ENCODE measurements at regions not wholly inside any gene's neighbourhood (a gene's known extent, or its start where the extent isn't known, plus 50 kb on each side); places are given as distances from the start of the nearest gene placed in this dataset.

DNA sequence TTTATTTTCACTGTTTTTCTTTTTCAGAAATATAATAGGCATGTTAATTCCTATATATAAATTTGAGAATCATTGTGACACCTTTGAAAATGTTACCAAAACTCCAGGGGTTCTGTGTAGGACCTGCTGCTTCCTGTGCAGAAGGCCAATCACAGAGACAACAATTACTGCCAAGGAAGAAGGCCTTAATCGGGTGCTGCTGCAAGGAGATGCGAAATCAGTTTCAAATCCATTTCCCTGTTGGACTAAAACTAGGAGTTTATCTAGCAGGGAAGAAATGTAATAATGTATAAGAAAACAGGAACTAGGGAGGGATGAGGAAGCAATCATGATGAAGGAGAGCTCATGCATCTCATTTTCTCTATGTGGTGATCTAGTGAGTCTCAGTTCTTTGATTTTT lies 209.7 kb upstream of the NUDT12 start:
- Histone ChIP-seq H3K9me3 (ENCODE audit: control insufficient read depth, insufficient read depth, low read depth, low read length) (no peaks in the 10 kb centered on the region), H3K27ac (ENCODE audit: extremely low read depth, low read depth, low read length) (no peak overlapping the region), H3K36me3 (ENCODE audit: control insufficient read depth in 2 of 2, insufficient read depth in 1 of 2, low read length in 2 of 2) (no peaks in the 10 kb centered on the region), H3K4me3 (ENCODE audit: low read depth, low read length) (no peak overlapping the region), H3K4me1 (ENCODE audit: control insufficient read depth, insufficient read depth, low read length) (0 out of 2 replicates have a peak, but pooled peaks cover 3% of the 10 kb centered on the region)
- ChIA-PET CTCF (interaction anchor here (0.7 kb wide), 1 partner anchor 178 kb away, joined by 3 read pairs; no protein-coding TSS in a partner anchor), POLR2A (no interaction called here)
- no peak for TF ChIP-seq ZSCAN23 (tag by site-specific recombination; IDR thresholded peaks at IDR 0.05)

DNA sequence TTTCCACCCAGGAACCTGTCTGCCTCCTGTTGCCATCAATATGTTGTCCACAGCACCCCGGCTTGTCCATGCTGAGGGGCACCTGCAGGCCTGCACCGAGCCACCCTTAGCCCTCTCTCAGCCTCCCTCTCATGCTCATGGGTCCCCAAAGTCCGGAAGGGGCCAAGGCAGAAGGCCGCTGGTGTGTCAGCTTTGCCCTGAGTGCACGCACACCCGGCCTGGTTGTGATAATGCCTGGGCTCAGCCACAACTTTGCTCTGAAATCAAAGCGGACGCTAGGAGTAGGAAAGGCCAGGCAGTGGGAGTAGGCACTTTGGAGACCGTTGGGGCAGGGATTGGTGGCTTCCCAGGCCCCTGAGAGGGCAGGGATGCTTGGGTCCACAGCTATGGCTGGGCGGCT lies 201.8 kb upstream of the NUDT12 start:
- CTCF ChIA-PET, result interaction anchor here (0.7 kb wide), 1 partner anchor 10 kb away, joined by 3 read pairs; no protein-coding TSS in a partner anchor
- H3K36me3 ChIP-seq (ENCODE audit: control insufficient read depth in 2 of 2, insufficient read depth in 1 of 2, low read length in 2 of 2), result no peaks in the 10 kb centered on the region
- H3K4me3 ChIP-seq (ENCODE audit: low read depth, low read length), result no peak overlapping the region
- H3K27ac ChIP-seq (ENCODE audit: extremely low read depth, low read depth, low read length), result no peak overlapping the region
- POLR2A ChIA-PET, result no interaction called here
- no peak for TF ChIP-seq MEIS1 (CRISPR knock-in tag; IDR thresholded peaks at IDR 0.05; ENCODE audit: borderline replicate concordance)
- TF ChIP-seq ZNF785 (tag by site-specific recombination; IDR thresholded peaks at IDR 0.05), result no peak
- no peak for TF ChIP-seq ZNF157 (tag by site-specific recombination; IDR thresholded peaks at IDR 0.05)
- TF ChIP-seq GLI2 (tag by site-specific recombination; IDR thresholded peaks at IDR 0.05; ENCODE audit: borderline replicate concordance, low read depth), result no peak
- TF ChIP-seq ZNF677 (tag by site-specific recombination; IDR thresholded peaks at IDR 0.05), result no peak
- no peak for TF ChIP-seq ZNF19 (tag by site-specific recombination; IDR thresholded peaks at IDR 0.05; ENCODE audit: low read depth)
- TF ChIP-seq, protein P1, sequence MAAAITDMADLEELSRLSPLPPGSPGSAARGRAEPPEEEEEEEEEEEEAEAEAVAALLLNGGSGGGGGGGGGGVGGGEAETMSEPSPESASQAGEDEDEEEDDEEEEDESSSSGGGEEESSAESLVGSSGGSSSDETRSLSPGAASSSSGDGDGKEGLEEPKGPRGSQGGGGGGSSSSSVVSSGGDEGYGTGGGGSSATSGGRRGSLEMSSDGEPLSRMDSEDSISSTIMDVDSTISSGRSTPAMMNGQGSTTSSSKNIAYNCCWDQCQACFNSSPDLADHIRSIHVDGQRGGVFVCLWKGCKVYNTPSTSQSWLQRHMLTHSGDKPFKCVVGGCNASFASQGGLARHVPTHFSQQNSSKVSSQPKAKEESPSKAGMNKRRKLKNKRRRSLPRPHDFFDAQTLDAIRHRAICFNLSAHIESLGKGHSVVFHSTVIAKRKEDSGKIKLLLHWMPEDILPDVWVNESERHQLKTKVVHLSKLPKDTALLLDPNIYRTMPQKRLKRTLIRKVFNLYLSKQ (tag by site-specific recombination; IDR thresholded peaks at IDR 0.05; ENCODE audit: borderline replicate concordance), result no peak
- TF ChIP-seq ZSCAN23 (tag by site-specific recombination; IDR thresholded peaks at IDR 0.05), result no peak
- TF ChIP-seq ZNF473 (tag by site-specific recombination; IDR thresholded peaks at IDR 0.05), result no peak
- no peaks in the 10 kb centered on the region for H3K9me3 ChIP-seq (ENCODE audit: control insufficient read depth, insufficient read depth, low read depth, low read length)
- no peaks in the 10 kb centered on the region for H3K4me1 ChIP-seq (ENCODE audit: control insufficient read depth, insufficient read depth, low read length)

DNA sequence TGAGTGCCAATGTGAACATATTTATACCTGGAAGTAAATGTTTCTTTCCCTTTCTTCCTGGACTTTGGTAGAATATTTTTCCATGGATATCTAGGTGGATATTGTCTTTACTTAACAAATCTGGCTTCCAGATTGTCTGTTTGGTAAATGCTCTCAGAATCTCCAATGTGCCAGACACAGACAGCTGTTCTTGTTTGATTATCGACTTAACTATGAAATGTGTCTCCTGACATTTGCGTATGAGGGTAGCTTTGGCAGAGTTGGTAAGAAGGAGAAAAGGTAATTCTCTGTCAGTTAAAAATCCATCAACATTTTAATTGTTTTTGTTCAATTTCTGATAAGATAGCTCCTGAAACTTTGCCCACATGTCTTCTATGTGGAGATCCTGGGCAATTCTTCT lies 196.4 kb upstream of the NUDT12 start:
- ChIA-PET CTCF (interaction anchor here (0.7 to 0.8 kb wide), 2 partner anchors 13 to 339 kb away, joined by 3 to 4 read pairs; no protein-coding TSS in a partner anchor), POLR2A (no interaction called here)
- Histone ChIP-seq H3K4me3 (ENCODE audit: low read depth, low read length) (no peak overlapping the region), H3K36me3 (ENCODE audit: control insufficient read depth in 2 of 2, insufficient read depth in 1 of 2, low read length in 2 of 2) (no peaks in the 10 kb centered on the region), H3K9me3 (ENCODE audit: control insufficient read depth, insufficient read depth, low read depth, low read length) (no peaks in the 10 kb centered on the region), H3K27ac (ENCODE audit: extremely low read depth, low read depth, low read length) (no peak overlapping the region), H3K4me1 (ENCODE audit: control insufficient read depth, insufficient read depth, low read length) (no peaks in the 10 kb centered on the region)
- TF ChIP-seq KLF10 (tag by site-specific recombination; IDR thresholded peaks at IDR 0.05) (no peak), ZNF473 (tag by site-specific recombination; IDR thresholded peaks at IDR 0.05) (no peak), ZBTB20 (tag by site-specific recombination; IDR thresholded peaks at IDR 0.05) (no peak), SP3 (tag by site-specific recombination; IDR thresholded peaks at IDR 0.05) (no peak), ZNF155 (tag by site-specific recombination; IDR thresholded peaks at IDR 0.05) (no peak)
- TF ChIP-seq, protein P2, sequence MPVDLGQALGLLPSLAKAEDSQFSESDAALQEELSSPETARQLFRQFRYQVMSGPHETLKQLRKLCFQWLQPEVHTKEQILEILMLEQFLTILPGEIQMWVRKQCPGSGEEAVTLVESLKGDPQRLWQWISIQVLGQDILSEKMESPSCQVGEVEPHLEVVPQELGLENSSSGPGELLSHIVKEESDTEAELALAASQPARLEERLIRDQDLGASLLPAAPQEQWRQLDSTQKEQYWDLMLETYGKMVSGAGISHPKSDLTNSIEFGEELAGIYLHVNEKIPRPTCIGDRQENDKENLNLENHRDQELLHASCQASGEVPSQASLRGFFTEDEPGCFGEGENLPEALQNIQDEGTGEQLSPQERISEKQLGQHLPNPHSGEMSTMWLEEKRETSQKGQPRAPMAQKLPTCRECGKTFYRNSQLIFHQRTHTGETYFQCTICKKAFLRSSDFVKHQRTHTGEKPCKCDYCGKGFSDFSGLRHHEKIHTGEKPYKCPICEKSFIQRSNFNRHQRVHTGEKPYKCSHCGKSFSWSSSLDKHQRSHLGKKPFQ (tag by site-specific recombination; IDR thresholded peaks at IDR 0.05), result no peak
- TF ChIP-seq, protein P3, sequence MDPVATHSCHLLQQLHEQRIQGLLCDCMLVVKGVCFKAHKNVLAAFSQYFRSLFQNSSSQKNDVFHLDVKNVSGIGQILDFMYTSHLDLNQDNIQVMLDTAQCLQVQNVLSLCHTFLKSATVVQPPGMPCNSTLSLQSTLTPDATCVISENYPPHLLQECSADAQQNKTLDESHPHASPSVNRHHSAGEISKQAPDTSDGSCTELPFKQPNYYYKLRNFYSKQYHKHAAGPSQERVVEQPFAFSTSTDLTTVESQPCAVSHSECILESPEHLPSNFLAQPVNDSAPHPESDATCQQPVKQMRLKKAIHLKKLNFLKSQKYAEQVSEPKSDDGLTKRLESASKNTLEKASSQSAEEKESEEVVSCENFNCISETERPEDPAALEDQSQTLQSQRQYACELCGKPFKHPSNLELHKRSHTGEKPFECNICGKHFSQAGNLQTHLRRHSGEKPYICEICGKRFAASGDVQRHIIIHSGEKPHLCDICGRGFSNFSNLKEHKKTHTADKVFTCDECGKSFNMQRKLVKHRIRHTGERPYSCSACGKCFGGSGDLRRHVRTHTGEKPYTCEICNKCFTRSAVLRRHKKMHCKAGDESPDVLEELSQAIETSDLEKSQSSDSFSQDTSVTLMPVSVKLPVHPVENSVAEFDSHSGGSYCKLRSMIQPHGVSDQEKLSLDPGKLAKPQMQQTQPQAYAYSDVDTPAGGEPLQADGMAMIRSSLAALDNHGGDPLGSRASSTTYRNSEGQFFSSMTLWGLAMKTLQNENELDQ (tag by site-specific recombination; IDR thresholded peaks at IDR 0.05; ENCODE audit: low read depth), result no peak
- TF ChIP-seq, protein P4, sequence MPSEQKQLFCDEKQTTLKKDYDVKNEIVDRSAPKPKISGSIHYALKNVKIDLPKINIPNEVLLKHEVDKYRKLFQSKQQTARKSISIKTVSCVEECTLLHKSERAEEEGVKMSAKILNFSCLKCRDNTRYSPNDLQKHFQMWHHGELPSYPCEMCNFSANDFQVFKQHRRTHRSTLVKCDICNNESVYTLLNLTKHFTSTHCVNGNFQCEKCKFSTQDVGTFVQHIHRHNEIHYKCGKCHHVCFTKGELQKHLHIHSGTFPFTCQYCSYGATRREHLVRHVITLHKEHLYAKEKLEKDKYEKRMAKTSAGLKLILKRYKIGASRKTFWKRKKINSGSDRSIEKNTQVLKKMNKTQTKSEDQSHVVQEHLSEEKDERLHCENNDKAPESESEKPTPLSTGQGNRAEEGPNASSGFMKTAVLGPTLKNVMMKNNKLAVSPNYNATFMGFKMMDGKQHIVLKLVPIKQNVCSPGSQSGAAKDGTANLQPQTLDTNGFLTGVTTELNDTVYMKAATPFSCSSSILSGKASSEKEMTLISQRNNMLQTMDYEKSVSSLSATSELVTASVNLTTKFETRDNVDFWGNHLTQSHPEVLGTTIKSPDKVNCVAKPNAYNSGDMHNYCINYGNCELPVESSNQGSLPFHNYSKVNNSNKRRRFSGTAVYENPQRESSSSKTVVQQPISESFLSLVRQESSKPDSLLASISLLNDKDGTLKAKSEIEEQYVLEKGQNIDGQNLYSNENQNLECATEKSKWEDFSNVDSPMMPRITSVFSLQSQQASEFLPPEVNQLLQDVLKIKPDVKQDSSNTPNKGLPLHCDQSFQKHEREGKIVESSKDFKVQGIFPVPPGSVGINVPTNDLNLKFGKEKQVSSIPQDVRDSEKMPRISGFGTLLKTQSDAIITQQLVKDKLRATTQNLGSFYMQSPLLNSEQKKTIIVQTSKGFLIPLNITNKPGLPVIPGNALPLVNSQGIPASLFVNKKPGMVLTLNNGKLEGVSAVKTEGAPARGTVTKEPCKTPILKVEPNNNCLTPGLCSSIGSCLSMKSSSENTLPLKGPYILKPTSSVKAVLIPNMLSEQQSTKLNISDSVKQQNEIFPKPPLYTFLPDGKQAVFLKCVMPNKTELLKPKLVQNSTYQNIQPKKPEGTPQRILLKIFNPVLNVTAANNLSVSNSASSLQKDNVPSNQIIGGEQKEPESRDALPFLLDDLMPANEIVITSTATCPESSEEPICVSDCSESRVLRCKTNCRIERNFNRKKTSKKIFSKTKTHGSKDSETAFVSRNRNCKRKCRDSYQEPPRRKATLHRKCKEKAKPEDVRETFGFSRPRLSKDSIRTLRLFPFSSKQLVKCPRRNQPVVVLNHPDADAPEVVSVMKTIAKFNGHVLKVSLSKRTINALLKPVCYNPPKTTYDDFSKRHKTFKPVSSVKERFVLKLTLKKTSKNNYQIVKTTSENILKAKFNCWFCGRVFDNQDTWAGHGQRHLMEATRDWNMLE (tag by site-specific recombination; conservative IDR thresholded peaks at IDR 0.05; ENCODE audit: low read depth), result no peak
- TF ChIP-seq, protein P5, sequence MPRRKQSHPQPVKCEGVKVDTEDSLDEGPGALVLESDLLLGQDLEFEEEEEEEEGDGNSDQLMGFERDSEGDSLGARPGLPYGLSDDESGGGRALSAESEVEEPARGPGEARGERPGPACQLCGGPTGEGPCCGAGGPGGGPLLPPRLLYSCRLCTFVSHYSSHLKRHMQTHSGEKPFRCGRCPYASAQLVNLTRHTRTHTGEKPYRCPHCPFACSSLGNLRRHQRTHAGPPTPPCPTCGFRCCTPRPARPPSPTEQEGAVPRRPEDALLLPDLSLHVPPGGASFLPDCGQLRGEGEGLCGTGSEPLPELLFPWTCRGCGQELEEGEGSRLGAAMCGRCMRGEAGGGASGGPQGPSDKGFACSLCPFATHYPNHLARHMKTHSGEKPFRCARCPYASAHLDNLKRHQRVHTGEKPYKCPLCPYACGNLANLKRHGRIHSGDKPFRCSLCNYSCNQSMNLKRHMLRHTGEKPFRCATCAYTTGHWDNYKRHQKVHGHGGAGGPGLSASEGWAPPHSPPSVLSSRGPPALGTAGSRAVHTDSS (tag by site-specific recombination; IDR thresholded peaks at IDR 0.05), result no peak
- TF ChIP-seq, protein P6, sequence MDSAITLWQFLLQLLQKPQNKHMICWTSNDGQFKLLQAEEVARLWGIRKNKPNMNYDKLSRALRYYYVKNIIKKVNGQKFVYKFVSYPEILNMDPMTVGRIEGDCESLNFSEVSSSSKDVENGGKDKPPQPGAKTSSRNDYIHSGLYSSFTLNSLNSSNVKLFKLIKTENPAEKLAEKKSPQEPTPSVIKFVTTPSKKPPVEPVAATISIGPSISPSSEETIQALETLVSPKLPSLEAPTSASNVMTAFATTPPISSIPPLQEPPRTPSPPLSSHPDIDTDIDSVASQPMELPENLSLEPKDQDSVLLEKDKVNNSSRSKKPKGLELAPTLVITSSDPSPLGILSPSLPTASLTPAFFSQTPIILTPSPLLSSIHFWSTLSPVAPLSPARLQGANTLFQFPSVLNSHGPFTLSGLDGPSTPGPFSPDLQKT (IDR thresholded peaks at IDR 0.05; ENCODE audit: borderline replicate concordance, low read depth, low read length), result no peak

All from HEK293 (cell line).